ENCODE measurements at regions not wholly inside any gene's neighbourhood (a gene's known extent, or its start where the extent isn't known, plus 50 kb on each side); places are given as distances from the start of the nearest gene placed in this dataset.

GRCh38 chr1:74952786-74953185, 181.4 kb upstream of the LHX8 start:
- Histone ChIP-seq H2BK20ac (ENCODE audit: low read depth, low read length, poor library complexity, severe bottlenecking) (no peak overlapping the region), H2BK120ac (ENCODE audit: low read depth, low read length, poor library complexity, severe bottlenecking) (no peak overlapping the region), H4K5ac (ENCODE audit: insufficient read length, low read depth, low read length) (no peak overlapping the region), H2AFZ (ENCODE audit: low read length) (no peak overlapping the region), H3K4ac (ENCODE audit: low read depth, low read length) (no peak overlapping the region), H2BK5ac (ENCODE audit: insufficient read length, low read length) (no peak overlapping the region), H2BK15ac (ENCODE audit: low read depth, low read length) (no peak overlapping the region), H3K4me2 (ENCODE audit: insufficient read depth, insufficient read length, low read length) (no peak overlapping the region), H3K9me3 (ENCODE audit: control insufficient read depth, low read depth, low read length) (no peaks in the 10 kb centered on the region), H3K27ac (ENCODE audit: insufficient read length, low read depth, low read length) (no peak overlapping the region), H3K9ac (ENCODE audit: extremely low read depth, insufficient read length, low read length) (no peak overlapping the region), H4K8ac (replicated peaks; ENCODE audit: insufficient read length, low read depth, low read length) (no peak overlapping the region), H4K91ac (ENCODE audit: insufficient read length, low read depth, low read length) (no peak overlapping the region), H3K27me3 (ENCODE audit: insufficient read depth, low read length) (no peaks in the 10 kb centered on the region), H3K79me1 (ENCODE audit: insufficient read depth, low read depth, low read length, poor library complexity, severe bottlenecking) (no peaks in the 10 kb centered on the region), H3K56ac (ENCODE audit: insufficient read length, low read depth, low read length) (no peak overlapping the region), H3K23ac (ENCODE audit: insufficient read length, low read depth, low read length) (no peak overlapping the region), H4K20me1 (ENCODE audit: control insufficient read depth, insufficient read depth, insufficient read length) (no peaks in the 10 kb centered on the region), H2AK5ac (ENCODE audit: insufficient read length, low read length) (no peak overlapping the region), H2BK12ac (ENCODE audit: insufficient read length, low read depth, low read length) (no peak overlapping the region), H3K4me1 (ENCODE audit: insufficient read depth, low read length) (no peaks in the 10 kb centered on the region), H3T11ph (ENCODE audit: low read length) (no peak overlapping the region), H3K18ac (ENCODE audit: insufficient read length, low read depth, low read length) (no peak overlapping the region), H3K23me2 (ENCODE audit: insufficient read length, low read depth, low read length, poor library complexity, severe bottlenecking) (no peaks in the 10 kb centered on the region), H3K14ac (ENCODE audit: insufficient read depth, low read length) (no peak overlapping the region), H3K79me2 (ENCODE audit: insufficient read depth, low read length) (no peaks in the 10 kb centered on the region)
- Mint-ChIP-seq H3K27me3 (ENCODE audit: low read depth) (no peaks in the 10 kb centered on the region), H3K9me3 (peaks cover 2 to 3% of the 10 kb centered on the region in 2 experiments; a peak in 1 of 5 replicates), H3K4me3 (no peak overlapping the region), H3K4me1 (no peaks in the 10 kb centered on the region), H3K36me3 (ENCODE audit: insufficient read depth in 1 of 3, low read depth in 3 of 3) (peaks cover 0 to 2% (median 0%) of the 10 kb centered on the region in 3 experiments; a peak in 1 of 7 replicates), H3K27ac (no peak overlapping the region)
- no CpG with 5 or more reads among the region's 3 CpGs for WGBS (ENCODE audit: extremely low coverage, insufficient read length, low lambda C conversion rate)
- TF ChIP-seq, protein P1, sequence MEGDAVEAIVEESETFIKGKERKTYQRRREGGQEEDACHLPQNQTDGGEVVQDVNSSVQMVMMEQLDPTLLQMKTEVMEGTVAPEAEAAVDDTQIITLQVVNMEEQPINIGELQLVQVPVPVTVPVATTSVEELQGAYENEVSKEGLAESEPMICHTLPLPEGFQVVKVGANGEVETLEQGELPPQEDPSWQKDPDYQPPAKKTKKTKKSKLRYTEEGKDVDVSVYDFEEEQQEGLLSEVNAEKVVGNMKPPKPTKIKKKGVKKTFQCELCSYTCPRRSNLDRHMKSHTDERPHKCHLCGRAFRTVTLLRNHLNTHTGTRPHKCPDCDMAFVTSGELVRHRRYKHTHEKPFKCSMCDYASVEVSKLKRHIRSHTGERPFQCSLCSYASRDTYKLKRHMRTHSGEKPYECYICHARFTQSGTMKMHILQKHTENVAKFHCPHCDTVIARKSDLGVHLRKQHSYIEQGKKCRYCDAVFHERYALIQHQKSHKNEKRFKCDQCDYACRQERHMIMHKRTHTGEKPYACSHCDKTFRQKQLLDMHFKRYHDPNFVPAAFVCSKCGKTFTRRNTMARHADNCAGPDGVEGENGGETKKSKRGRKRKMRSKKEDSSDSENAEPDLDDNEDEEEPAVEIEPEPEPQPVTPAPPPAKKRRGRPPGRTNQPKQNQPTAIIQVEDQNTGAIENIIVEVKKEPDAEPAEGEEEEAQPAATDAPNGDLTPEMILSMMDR (conservative IDR thresholded peaks at IDR 0.05), result no peak
- no peak for DNase-seq

Measured in H9 (cell line).